GM12873 (cell line): ENCODE measurements at regions not wholly inside any gene's neighbourhood (a gene's known extent, or its start where the extent isn't known, plus 50 kb on each side); places are given as distances from the start of the nearest gene placed in this dataset.

Experiments used
- CTCF ChIP-seq: IDR thresholded peaks from 2 replicates; pipeline ENCODE4 v1.5.1; 2012; ENCODE audit warnings: low read depth, mild to moderate bottlenecking, moderate library complexity, low read length, control low read depth; ENCODE audit not compliant: insufficient read depth; ENCODE audit errors: missing control alignments

- TF ChIP-seq CTCF: no peak
Measured at GRCh38 chr18:73681912-73682311, 465.7 kb downstream of the FBXO15 start.

- TF ChIP-seq CTCF: no peak
Measured at GRCh38 chr18:73681398-73681797, 466.2 kb downstream of the FBXO15 start.

- TF ChIP-seq CTCF: no peak
Measured at GRCh38 chr18:73679941-73680712, 467.5 kb downstream of the FBXO15 start.

GRCh38 chr18:73677450-73677849, 470.2 kb downstream of the FBXO15 start:
- TF ChIP-seq CTCF: no peak

GRCh38 chr18:73674125-73674865, 473.3 kb downstream of the FBXO15 start:
- no peak for TF ChIP-seq CTCF

- TF ChIP-seq CTCF: no peak
Measured at GRCh38 chr18:73670524-73670923, 477.1 kb downstream of the FBXO15 start.

- TF ChIP-seq CTCF: no peak
Measured at GRCh38 chr18:73670039-73670438, 477.6 kb downstream of the FBXO15 start.
